Right renal pelvis (tissue), 4 donors: ENCODE measurements at regions not wholly inside any gene's neighbourhood (a gene's known extent, or its start where the extent isn't known, plus 50 kb on each side); places are given as distances from the start of the nearest gene placed in this dataset.

Experiments
- DNase-seq, 4 donors: peaks; one replicate each; pipeline ENCODE4 v3.0.0-alpha.2; 2013; ENCODE audit warnings: low read depth in 4 of 4, low spot score in 3 of 4, missing footprints in 1 of 4

GRCh38 chr3:120544361-120544760 lies 51.8 kb upstream of the NDUFB4 start:
- no peak for DNase-seq

GRCh38 chr3:120536642-120537041 lies 59.5 kb upstream of the NDUFB4 start:
- no peak for DNase-seq

- no peak for DNase-seq
These were observed 63.2 kb upstream of the NDUFB4 start for GRCh38 chr3:120532969-120533368.

GRCh38 chr3:120528163-120528562 lies 68.0 kb upstream of the NDUFB4 start:
- no peak for DNase-seq

- DNase-seq = no peak
These were observed 69.9 kb upstream of the NDUFB4 start for GRCh38 chr3:120526011-120526870.

- no peak for DNase-seq
These were observed 71.8 kb upstream of the NDUFB4 start for GRCh38 chr3:120524171-120524923.

- DNase-seq = no peak
These were observed 65.3 kb upstream of the FSTL1 start for GRCh38 chr3:120516136-120516535.

GRCh38 chr3:120512655-120513054 lies 61.9 kb upstream of the FSTL1 start:
- no peak for DNase-seq

GRCh38 chr3:120506828-120507774 lies 56.3 kb upstream of the FSTL1 start:
- DNase-seq = peak in 1 of 4 donors; percentile 44

- no peak for DNase-seq
These were observed 55.5 kb upstream of the FSTL1 start for GRCh38 chr3:120506076-120506827.

- no peak for DNase-seq
These were observed 53.2 kb upstream of the FSTL1 start for GRCh38 chr3:120503727-120504616.

- no peak for DNase-seq
These were observed 51.3 kb upstream of the FSTL1 start for GRCh38 chr3:120502116-120502515.
